Panc1 (cell line): ENCODE measurements at regions not wholly inside any gene's neighbourhood (a gene's known extent, or its start where the extent isn't known, plus 50 kb on each side); places are given as distances from the start of the nearest gene placed in this dataset.
A peak's percentile ranks its signal among the peaks of the same experiment; 100 is the strongest.

Experiments used
- ATAC-seq: fragments of 200-7000 bp; cut with Tn5 transposase; 2 replicates; pipeline ENCODE4 v1.9.1; 2020; ENCODE audit warnings: mild to moderate bottlenecking, moderate library complexity
- BruUV-seq: library from RNA; stranded (reverse); fragments of 400-500 nt; replicated peaks from 2 replicates; lab custom pipeline; 2021; lab: Mats Ljungman, UMichigan
- CTCF ChIA-PET: fragments of 300-600 bp; sonication (Branson Sonifier 250); formaldehyde crosslinking; loops from one replicate; lab custom pipeline; 2022; ENCODE audit warnings: antibody characterized with exemption; lab: Charles Lee
- POLR2A ChIA-PET: fragments of 300-600 bp; sonication (Branson Sonifier 250); formaldehyde crosslinking; loops from one replicate; lab custom pipeline; 2022; ENCODE audit warnings: antibody characterized with exemption; lab: Charles Lee
- DNase-seq: peaks from one replicate; pipeline ENCODE4 v3.0.0-alpha.2; 2010; ENCODE audit warnings: low read depth, low spot score
- H3K27ac ChIP-seq: 2 replicates; pipeline ENCODE4 v1.5.1; 2011; ENCODE audit warnings: mild to moderate bottlenecking, low read length, inconsistent platforms
- H3K27me3 ChIP-seq: fragments of 200-500 bp; sonication (Bioruptor generic); 2 replicates; pipeline ENCODE4 v1.6.0; 2014; ENCODE audit warnings: low read length, inconsistent platforms; ENCODE audit not compliant: control insufficient read depth, insufficient read depth
- H3K36me3 ChIP-seq: fragments of 200-500 bp; sonication (Bioruptor generic); 2 replicates; pipeline ENCODE4 v1.5.1; 2014; ENCODE audit warnings: inconsistent platforms, mild to moderate bottlenecking, low read length, moderate library complexity; ENCODE audit not compliant: control insufficient read depth, insufficient read depth
- H3K4me1 ChIP-seq: 2 replicates; pipeline ENCODE4 v1.5.1; 2011; ENCODE audit warnings: inconsistent platforms, mild to moderate bottlenecking, low read length, moderate library complexity; ENCODE audit not compliant: control insufficient read depth, insufficient read depth
- H3K4me3 ChIP-seq, 2 experiments: 2 replicates each; pipeline ENCODE4 v1.5.1; 2011 to 2012; ENCODE audit warnings: low read depth in 2 of 2, low read length in 2 of 2, mild to moderate bottlenecking in 2 of 2, inconsistent platforms in 1 of 2, moderate library complexity in 1 of 2
- H3K9me3 ChIP-seq: fragments of 200-500 bp; sonication (Bioruptor generic); 2 replicates; pipeline ENCODE4 v1.5.1; 2014; ENCODE audit warnings: low read depth, mild to moderate bottlenecking, inconsistent platforms, low read length, moderate library complexity; ENCODE audit not compliant: control insufficient read depth, insufficient read depth
- CTCF ChIP-seq: fragments of 450-650 bp; IDR thresholded peaks from 2 replicates; pipeline ENCODE4 v1.5.1; 2017; ENCODE audit warnings: mild to moderate bottlenecking
- POLR2AphosphoS5 ChIP-seq: IDR thresholded peaks from 2 replicates; pipeline ENCODE4 v1.6.1; 2012; ENCODE audit warnings: mild to moderate bottlenecking, low read depth, low read length, moderate library complexity
- REST ChIP-seq, 2 experiments: IDR thresholded peaks; 2 replicates each; pipeline ENCODE4 v1.6.1; 2011 to 2012; ENCODE audit warnings: low read depth in 2 of 2, control low read depth in 1 of 2, low read length in 1 of 2, mild to moderate bottlenecking in 1 of 2, moderate library complexity in 1 of 2; ENCODE audit not compliant: insufficient read depth in 1 of 2
- SIN3A ChIP-seq: IDR thresholded peaks from 2 replicates; pipeline ENCODE4 v1.6.1; 2012; ENCODE audit warnings: low read depth, mild to moderate bottlenecking, low read length, moderate library complexity, borderline replicate concordance; ENCODE audit not compliant: insufficient read depth
- TCF7L2 ChIP-seq: IDR thresholded peaks from 2 replicates; pipeline ENCODE4 v1.6.1; 2011; ENCODE audit warnings: mild to moderate bottlenecking, low read depth, low read length, inconsistent platforms
- in situ Hi-C: cut with HindIII; loops from 2 replicates; pipeline ENCODE4 v1.10.0; 2016; ENCODE audit warnings: low sequenced_read_pairs, low pct_unique_long_range_greater_than_20kb
- intact Hi-C: fragments of 100-400 bp; cut with micrococcal nuclease; formaldehyde crosslinking; loops from one replicate; pipeline ENCODE4 v1.10.0; 2022; ENCODE audit not compliant: unreplicated experiment

DNA sequence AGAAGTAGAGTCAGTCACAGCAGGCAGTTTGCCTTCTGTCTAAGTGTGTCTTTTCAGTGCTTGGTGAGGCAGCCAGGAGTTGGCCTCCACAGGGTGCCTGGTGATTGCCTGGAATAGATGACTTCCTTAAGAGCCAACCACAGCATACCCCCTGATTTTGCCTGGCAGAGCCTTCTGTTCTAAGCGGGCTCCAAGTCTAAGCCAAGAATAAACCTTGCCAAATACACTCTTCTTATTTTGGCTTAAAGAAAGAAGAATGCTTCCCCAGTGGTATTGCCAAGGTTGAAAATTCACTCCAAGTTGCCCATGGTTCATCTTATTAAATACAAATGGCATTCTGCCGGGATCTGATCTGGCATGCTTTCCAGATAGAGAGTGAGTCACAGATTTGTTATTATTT lies 1424.8 kb upstream of the EYS start:
- Histone ChIP-seq H3K4me3 (no peak overlapping the region), H3K27ac (no peak overlapping the region), H3K9me3 (0 out of 2 replicates have a peak, but pooled peaks cover under 1% of the 10 kb centered on the region), H3K4me1 (no peaks in the 10 kb centered on the region), H3K27me3 (no peaks in the 10 kb centered on the region), H3K36me3 (no peaks in the 10 kb centered on the region)
- ATAC-seq: no peak
- in situ Hi-C loops: no loop called here
- BruUV-seq: no TSS peak
- intact Hi-C loops: no loop called here
- ChIA-PET CTCF (no interaction called here), POLR2A (no interaction called here)
- DNase-seq: no peak
- TF ChIP-seq POLR2AphosphoS5 (no peak), TCF7L2 (no peak)

GRCh38 chr6:67129780-67130179 lies 1422.8 kb upstream of the EYS start:
- ATAC-seq: peak; percentile 58; the same call in 1 of the 2 replicates
- ChIA-PET CTCF (no interaction called here), POLR2A (no interaction called here)
- Histone ChIP-seq H3K27ac (no peak overlapping the region), H3K4me1 (no peaks in the 10 kb centered on the region), H3K36me3 (no peaks in the 10 kb centered on the region), H3K27me3 (no peaks in the 10 kb centered on the region), H3K9me3 (0 out of 2 replicates have a peak, but pooled peaks cover 4% of the 10 kb centered on the region), H3K4me3 (no peak overlapping the region)
- TF ChIP-seq POLR2AphosphoS5 (no peak), TCF7L2 (no peak), REST (IDR thresholded peaks at IDR 0.05; ENCODE audit: insufficient read depth in 1 of 2, low read depth in 2 of 2, low read length in 1 of 2) (no peak), SIN3A (no peak), CTCF (no peak; the same call in 1 of the 2 replicates)
- in situ Hi-C loops (no loop called here), intact Hi-C loops (no loop called here)
- BruUV-seq: no TSS peak
- no peak for DNase-seq

GRCh38 chr6:67127041-67127440 lies 1420.0 kb upstream of the EYS start:
- no peaks in the 10 kb centered on the region for H3K4me1 ChIP-seq
- no peak for DNase-seq
- 0 out of 2 replicates have a peak, but pooled peaks cover 4% of the 10 kb centered on the region for H3K9me3 ChIP-seq
- TF ChIP-seq POLR2AphosphoS5: no peak
- no peak for TF ChIP-seq CTCF
- no peak for TF ChIP-seq TCF7L2
- TF ChIP-seq SIN3A: no peak
- no peak for TF ChIP-seq REST (IDR thresholded peaks at IDR 0.05; ENCODE audit: insufficient read depth in 1 of 2, low read depth in 2 of 2, low read length in 1 of 2)
- no peak overlapping the region for H3K27ac ChIP-seq
- in situ Hi-C loops (no loop called here), intact Hi-C loops (no loop called here)
- ChIA-PET CTCF (no interaction called here), POLR2A (no interaction called here)
- H3K4me3 ChIP-seq: no peak overlapping the region
- BruUV-seq: no TSS peak
- no peaks in the 10 kb centered on the region for H3K27me3 ChIP-seq
- ATAC-seq: no peak
- H3K36me3 ChIP-seq: no peaks in the 10 kb centered on the region
